ENCODE measurements at regions not wholly inside any gene's neighbourhood (a gene's known extent, or its start where the extent isn't known, plus 50 kb on each side); places are given as distances from the start of the nearest gene placed in this dataset.

DNA sequence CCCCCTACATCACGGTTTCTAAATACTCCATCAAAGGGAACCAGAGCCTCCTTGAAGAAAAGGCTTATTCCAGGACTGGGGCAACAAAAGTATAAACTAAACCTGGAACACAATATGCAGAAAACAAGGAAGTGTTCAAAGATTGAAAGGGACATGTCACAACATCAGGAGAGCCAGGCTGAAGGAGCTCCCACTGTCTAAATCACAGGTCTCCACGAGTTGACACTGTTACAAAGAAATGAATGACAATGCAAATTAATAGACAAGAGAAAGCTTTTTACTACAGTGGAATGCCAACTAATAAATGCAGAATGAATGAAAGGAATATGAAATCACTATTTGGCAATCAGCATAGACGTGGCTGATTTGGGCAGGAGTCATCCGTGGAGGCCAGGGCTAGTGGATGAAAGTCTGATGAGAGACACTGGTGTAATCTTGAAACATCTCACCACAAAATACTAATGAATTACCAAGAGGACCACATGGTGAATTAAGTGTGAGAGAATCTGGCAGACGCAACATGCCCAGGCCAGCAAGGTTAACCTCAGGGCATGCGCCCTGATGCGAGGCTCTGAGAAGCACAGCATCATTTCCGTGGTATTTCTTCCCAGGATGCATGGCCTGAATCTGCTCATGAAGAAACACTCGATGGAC is 123.8 kb upstream of the TJP1 start:
- no peaks in the 10 kb centered on the region for H3K27me3 ChIP-seq
- H3K27ac ChIP-seq: no peak overlapping the region
- WGBS, 2 donors (ENCODE audit: low coverage in 1 of 2): 62 to 63% methylated on average over 4 to 9 of the region's 9 CpGs
- no peak for TF ChIP-seq EP300 (IDR thresholded peaks at IDR 0.05; ENCODE audit: low read depth)
- TF ChIP-seq, protein P1, sequence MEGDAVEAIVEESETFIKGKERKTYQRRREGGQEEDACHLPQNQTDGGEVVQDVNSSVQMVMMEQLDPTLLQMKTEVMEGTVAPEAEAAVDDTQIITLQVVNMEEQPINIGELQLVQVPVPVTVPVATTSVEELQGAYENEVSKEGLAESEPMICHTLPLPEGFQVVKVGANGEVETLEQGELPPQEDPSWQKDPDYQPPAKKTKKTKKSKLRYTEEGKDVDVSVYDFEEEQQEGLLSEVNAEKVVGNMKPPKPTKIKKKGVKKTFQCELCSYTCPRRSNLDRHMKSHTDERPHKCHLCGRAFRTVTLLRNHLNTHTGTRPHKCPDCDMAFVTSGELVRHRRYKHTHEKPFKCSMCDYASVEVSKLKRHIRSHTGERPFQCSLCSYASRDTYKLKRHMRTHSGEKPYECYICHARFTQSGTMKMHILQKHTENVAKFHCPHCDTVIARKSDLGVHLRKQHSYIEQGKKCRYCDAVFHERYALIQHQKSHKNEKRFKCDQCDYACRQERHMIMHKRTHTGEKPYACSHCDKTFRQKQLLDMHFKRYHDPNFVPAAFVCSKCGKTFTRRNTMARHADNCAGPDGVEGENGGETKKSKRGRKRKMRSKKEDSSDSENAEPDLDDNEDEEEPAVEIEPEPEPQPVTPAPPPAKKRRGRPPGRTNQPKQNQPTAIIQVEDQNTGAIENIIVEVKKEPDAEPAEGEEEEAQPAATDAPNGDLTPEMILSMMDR (IDR thresholded peaks at IDR 0.05): no peak
- TF ChIP-seq POLR2A (IDR thresholded peaks at IDR 0.05): no peak
- no peak for TF ChIP-seq POLR2AphosphoS5 (IDR thresholded peaks at IDR 0.05)
- no peak overlapping the region for H3K4me3 ChIP-seq
- no peak for DNase-seq
- intact Hi-C loops (cut with DNase I; ENCODE audit: low total_unique reads): no loop called here
- in situ Hi-C loops (cut with MboI; ENCODE audit: low pct_ligation_motif_present in 1 of 4, low pct_unique_long_range_greater_than_20kb in 1 of 4, low sequenced_read_pairs in 3 of 4): loop anchor here in 1 of 4 donors (25.0 kb wide), 1 partner anchor 284 kb away; no protein-coding TSS in a partner anchor
- H3K36me3 ChIP-seq: no peaks in the 10 kb centered on the region
- peaks cover 0 to 13% (median 0%) of the 10 kb centered on the region in 4 donors for H3K4me1 ChIP-seq
- H3K9me3 ChIP-seq: no peaks in the 10 kb centered on the region

DNA sequence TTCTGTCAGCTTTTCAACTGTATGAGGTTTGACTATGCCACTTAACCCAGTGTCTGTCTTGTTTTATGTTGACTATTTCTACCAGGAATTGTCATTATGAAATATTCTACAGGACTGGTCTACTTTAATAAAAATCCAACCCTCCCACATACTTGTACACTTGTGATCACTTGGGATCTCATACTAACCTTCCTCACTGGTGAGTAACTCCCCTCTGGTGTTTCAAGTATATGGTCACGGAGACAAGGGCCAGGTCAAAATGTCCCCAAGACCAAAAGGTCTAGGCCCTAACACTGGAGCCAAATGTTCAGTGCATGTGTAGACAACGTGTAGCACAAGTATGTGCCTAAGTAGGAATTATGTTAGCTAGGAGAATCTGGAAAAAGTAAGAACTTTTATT is 122.7 kb upstream of the TJP1 start:
- in situ Hi-C loops (cut with MboI; ENCODE audit: low pct_ligation_motif_present in 1 of 4, low pct_unique_long_range_greater_than_20kb in 1 of 4, low sequenced_read_pairs in 3 of 4) (loop anchor here in 1 of 4 donors (25.0 kb wide), 1 partner anchor 283 kb away; no protein-coding TSS in a partner anchor), intact Hi-C loops (cut with DNase I; ENCODE audit: low total_unique reads) (no loop called here)
- H3K9me3 ChIP-seq: no peaks in the 10 kb centered on the region
- H3K27ac ChIP-seq: no peak overlapping the region
- TF ChIP-seq, protein P1 (IDR thresholded peaks at IDR 0.05): no peak
- TF ChIP-seq POLR2A (IDR thresholded peaks at IDR 0.05) (no peak), EP300 (IDR thresholded peaks at IDR 0.05; ENCODE audit: low read depth) (no peak), POLR2AphosphoS5 (IDR thresholded peaks at IDR 0.05) (no peak)
- H3K36me3 ChIP-seq: no peaks in the 10 kb centered on the region
- peaks cover 0 to 13% (median 0%) of the 10 kb centered on the region in 4 donors for H3K4me1 ChIP-seq
- no peaks in the 10 kb centered on the region for H3K27me3 ChIP-seq
- 78% methylated on average over 2 of the region's 2 CpGs for WGBS, 2 donors (ENCODE audit: low coverage in 1 of 2)
- H3K4me3 ChIP-seq: no peak overlapping the region
- DNase-seq: no peak

DNA sequence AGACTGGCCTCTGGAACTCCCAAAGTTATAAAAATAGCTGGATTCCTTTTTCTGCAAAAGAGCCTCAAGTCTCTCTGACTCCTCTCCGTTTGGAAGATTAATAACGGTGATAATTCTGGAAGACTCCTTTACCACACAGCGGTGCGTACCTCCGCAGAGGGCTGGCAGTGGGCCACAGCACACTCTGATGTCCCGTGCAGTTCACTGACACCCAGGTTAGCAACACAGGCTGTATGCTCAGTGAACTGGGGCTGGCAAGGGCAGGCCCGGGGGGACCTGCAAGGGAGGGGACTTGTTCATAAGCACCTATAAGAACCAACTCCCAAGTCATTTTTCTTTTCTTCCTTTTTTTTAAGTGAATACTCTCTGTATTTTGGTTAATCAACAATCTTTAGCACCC is 120.3 kb upstream of the TJP1 start:
- H3K36me3 ChIP-seq: no peaks in the 10 kb centered on the region
- intact Hi-C loops (cut with DNase I; ENCODE audit: low total_unique reads) (no loop called here), in situ Hi-C loops (cut with MboI; ENCODE audit: low pct_ligation_motif_present in 1 of 4, low pct_unique_long_range_greater_than_20kb in 1 of 4, low sequenced_read_pairs in 3 of 4) (loop anchor here in 1 of 4 donors (25.0 kb wide), 1 partner anchor 280 kb away; no protein-coding TSS in a partner anchor)
- no peaks in the 10 kb centered on the region for H3K27me3 ChIP-seq
- TF ChIP-seq POLR2A (IDR thresholded peaks at IDR 0.05) (no peak), EP300 (IDR thresholded peaks at IDR 0.05; ENCODE audit: low read depth) (no peak), POLR2AphosphoS5 (IDR thresholded peaks at IDR 0.05) (no peak)
- TF ChIP-seq, protein P1 (IDR thresholded peaks at IDR 0.05): no peak
- H3K27ac ChIP-seq: no peak overlapping the region
- 82% methylated on average over 7 of the region's 7 CpGs; no CpG with 5 or more reads in 1 of the 2 donors for WGBS, 2 donors (ENCODE audit: low coverage in 1 of 2)
- no peaks in the 10 kb centered on the region for H3K9me3 ChIP-seq
- no peak for DNase-seq
- no peak overlapping the region for H3K4me3 ChIP-seq
- peaks cover 0 to 13% (median 0%) of the 10 kb centered on the region in 4 donors for H3K4me1 ChIP-seq

DNA sequence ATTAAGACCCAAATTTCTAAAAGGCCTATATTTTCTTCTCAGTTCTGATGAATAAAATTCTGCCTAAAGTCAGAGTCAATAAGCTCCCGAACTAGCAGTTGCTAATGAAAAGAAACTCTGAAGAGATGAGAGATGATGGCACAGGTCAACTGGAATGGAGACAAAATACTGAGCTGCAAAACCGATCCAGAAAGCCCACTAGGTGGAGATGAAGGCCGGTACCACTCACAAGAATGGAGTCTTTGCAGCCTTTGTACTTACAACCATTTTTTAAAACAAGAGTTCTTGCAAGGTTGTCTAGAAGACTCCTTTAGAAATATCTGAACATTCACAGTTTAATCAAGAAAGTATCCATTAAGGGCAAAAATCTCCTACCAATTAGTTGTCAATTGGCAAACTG is 119.9 kb upstream of the TJP1 start:
- in situ Hi-C loops (cut with MboI; ENCODE audit: low pct_ligation_motif_present in 1 of 4, low pct_unique_long_range_greater_than_20kb in 1 of 4, low sequenced_read_pairs in 3 of 4) (loop anchor here in 1 of 4 donors (25.0 kb wide), 1 partner anchor 280 kb away; no protein-coding TSS in a partner anchor), intact Hi-C loops (cut with DNase I; ENCODE audit: low total_unique reads) (no loop called here)
- no peak for DNase-seq
- Histone ChIP-seq H3K27ac (no peak overlapping the region), H3K27me3 (no peaks in the 10 kb centered on the region), H3K9me3 (no peaks in the 10 kb centered on the region), H3K4me3 (no peak overlapping the region), H3K4me1 (peaks cover 0 to 12% (median 0%) of the 10 kb centered on the region in 4 donors), H3K36me3 (no peaks in the 10 kb centered on the region)
- TF ChIP-seq, protein P1 (IDR thresholded peaks at IDR 0.05): peak in 2 of 5 experiments; percentile 8 to 17
- no peak for TF ChIP-seq POLR2AphosphoS5 (IDR thresholded peaks at IDR 0.05)
- TF ChIP-seq EP300 (IDR thresholded peaks at IDR 0.05; ENCODE audit: low read depth): no peak
- no peak for TF ChIP-seq POLR2A (IDR thresholded peaks at IDR 0.05)
- 58 to 60% methylated on average over 3 of the region's 3 CpGs for WGBS, 2 donors (ENCODE audit: low coverage in 1 of 2)

All from transverse colon (tissue), 4 donors.